HG02678 (cell line): ENCODE measurements at regions not wholly inside any gene's neighbourhood (a gene's known extent, or its start where the extent isn't known, plus 50 kb on each side); places are given as distances from the start of the nearest gene placed in this dataset.
"Not testable (repeated sequence)": the region's sequence is repeated elsewhere in the genome, so short reads cannot be mapped to it uniquely, and the experiment has no call there.

Experiments used
- ATAC-seq: cut with Tn5 transposase; IDR thresholded peaks from one replicate; pipeline ENCODE4 v1.9.1; 2021; ENCODE audit warnings: mild to moderate bottlenecking, moderate library complexity; ENCODE audit not compliant: unreplicated experiment

DNA sequence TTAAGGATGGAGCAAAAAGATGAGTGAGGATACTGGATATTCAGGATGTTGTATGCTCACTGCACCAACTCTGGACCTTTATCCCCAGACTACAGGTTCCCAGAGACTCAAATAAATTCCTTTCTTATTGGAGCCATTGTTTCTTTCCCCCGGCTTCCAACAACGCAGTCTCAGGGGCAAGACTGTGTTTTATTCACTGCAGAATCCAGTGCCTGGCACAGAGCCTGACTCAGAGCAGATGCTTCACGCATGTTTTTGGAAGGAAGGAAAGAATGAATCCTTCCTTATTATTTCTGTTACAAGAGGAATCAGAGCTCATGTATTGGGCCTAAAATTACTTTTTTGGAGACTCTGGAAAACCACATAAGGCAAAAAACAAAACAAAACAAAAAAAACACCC, 96.0 kb upstream of the VGLL4 start:
- no peak for ATAC-seq

GRCh38 chr3:11739123-11739522, 95.4 kb upstream of the VGLL4 start:
- no peak for ATAC-seq

DNA sequence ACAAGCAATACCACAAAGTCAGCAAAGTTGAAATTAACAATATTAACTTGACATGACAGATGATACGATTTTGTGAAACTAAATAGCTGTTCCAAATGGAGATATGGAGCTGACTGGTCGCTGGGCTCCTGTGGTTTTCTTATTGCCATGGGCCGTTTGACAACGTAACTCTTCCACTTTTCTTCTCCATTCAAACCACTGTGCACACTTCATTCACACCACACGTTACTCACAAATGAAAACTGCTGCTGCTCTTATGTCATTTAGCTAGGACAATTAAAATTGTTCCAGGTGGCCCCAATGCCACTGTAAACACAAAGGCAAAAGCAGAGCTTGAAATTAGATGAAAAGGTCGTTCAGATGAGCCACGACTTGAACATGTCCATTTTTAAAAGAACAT, 94.0 kb upstream of the VGLL4 start:
- ATAC-seq: no peak

- no peak for ATAC-seq
Observed at GRCh38 chr3:11736136-11736833, 92.6 kb upstream of the VGLL4 start.

GRCh38 chr3:11735638-11736037, 91.9 kb upstream of the VGLL4 start:
- ATAC-seq: no peak

- ATAC-seq: not testable (repeated sequence)
Observed at GRCh38 chr3:11735111-11735510, 91.4 kb upstream of the VGLL4 start.

DNA sequence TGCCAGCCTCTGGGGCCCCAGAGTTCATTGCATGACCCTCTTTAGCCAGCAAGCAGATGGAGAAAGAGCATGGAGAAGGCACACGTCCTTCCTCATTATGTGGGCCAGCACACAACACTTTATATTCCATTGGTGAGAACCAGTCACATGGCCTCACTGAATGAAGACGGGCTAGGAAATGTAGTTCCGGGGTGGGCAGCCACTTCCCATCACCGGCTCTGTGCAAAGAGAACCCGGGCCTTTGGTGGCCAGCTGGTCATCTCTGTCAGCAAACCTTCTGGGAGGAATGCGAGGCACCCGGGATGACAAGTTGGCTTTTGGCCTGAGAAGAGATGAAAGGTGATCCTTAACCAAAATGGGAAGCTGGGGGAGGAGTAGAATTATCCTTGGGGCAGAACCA, 90.2 kb upstream of the VGLL4 start:
- ATAC-seq: no peak

GRCh38 chr3:11727207-11727606, 83.5 kb upstream of the VGLL4 start:
- ATAC-seq: no peak

DNA sequence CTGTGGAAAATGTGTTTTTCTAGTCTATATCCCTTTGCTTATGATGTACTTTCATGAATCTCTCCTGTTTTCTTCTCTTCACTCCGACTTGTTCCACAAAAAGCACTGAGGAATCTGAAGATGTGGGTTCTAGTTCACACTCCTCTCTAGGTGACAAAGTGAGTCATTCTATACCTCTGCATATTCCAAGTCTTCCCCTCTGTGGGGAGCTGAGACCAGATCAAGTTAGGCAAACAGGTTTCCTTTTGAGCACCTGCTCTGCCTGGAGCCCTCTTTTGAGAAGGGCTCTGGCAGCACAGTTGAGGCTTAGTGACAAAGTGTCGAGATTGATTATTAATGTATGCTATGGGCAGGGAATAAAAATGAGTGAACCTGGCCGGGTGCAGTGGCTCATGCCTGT, 82.4 kb upstream of the VGLL4 start:
- ATAC-seq: no peak

DNA sequence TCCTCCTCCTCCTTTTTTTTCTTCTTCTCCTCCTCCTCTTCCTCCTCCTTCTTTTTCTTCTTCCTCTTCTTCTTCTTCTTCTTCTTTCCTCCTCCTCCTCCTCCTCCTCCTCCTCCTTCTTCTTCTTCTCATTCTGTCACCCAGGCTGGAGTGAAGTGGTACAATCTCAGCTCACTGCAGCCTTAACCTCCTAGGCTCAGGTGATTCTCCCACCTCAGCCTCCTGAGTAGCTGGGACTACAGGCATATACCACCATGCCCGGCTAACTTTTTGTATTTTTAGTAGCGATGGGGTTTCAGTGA, 81.6 kb upstream of the VGLL4 start:
- ATAC-seq: not testable (repeated sequence)

GRCh38 chr3:11724615-11725339, 81.1 kb upstream of the VGLL4 start:
- ATAC-seq: no peak

- ATAC-seq: no peak
Observed at GRCh38 chr3:11721479-11721878, 77.8 kb upstream of the VGLL4 start.

DNA sequence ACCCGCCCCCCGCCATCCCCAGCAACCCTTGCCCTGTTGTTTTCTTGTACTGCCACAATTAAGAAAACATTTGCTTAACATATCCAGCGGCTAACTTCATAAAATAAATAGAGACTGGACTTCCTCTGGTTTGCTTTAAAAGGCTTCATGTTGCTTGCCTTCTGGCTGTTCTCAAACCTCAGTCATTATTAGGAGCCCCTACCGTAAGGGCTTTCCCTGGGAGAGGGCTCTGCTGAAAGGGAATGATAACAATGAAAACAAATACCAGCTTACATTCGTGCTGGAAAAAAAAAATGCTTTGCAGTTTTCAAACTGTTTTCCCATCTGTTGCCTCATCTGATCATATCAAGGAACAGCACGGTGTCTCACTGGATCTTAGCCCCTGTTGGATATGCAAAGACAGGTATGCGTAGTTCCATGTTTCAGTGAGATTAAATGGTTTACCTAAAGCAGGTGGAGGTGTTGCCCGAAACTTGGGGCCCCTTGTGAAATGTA, 77.2 kb upstream of the VGLL4 start:
- no peak for ATAC-seq

- ATAC-seq: no peak
Observed at GRCh38 chr3:11720304-11720898, 76.7 kb upstream of the VGLL4 start.

- ATAC-seq: peak; percentile 61
Observed at GRCh38 chr3:11719406-11720303, 75.9 kb upstream of the VGLL4 start.

DNA sequence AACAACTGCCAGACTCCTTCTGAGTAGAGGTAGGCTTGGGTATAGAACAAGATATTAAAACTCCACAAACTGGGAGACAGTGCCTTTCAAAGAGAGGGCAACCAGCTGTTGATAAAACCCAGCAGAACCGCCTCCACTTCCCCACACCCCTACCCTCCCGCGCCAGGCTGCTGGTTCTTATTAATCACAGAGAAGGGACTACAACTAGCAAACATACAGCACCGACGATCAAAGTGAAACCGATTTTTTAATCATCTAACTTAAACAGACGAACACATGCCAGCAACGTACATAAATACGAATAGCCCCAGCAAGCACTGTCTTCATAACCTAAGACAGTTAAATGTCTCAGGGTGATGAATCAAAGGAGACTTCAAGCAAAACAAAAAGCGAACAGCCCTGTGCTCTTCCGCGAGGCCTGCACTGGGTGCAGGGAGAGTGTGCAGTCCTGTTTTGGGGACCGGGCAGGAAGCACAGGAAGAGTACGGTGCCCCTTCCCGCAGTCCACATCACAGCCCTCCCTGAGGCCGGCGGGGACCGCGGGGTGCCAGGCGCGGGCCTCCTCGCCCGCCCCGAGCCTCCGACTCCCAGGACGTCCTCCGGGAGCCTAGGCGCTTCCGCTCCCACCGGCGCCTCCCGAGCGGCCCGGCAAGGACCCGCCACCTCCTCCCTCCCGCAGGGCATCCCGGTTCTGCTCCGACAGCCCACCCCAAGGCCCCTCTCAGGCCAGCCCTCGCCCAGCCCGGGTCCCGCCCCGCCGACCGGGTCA, 75.1 kb upstream of the VGLL4 start:
- peak; percentile 37 for ATAC-seq

GRCh38 chr3:11717768-11718636, 74.3 kb upstream of the VGLL4 start:
- peak; percentile 5 for ATAC-seq

- no peak for ATAC-seq
Observed at GRCh38 chr3:11717301-11717700, 73.6 kb upstream of the VGLL4 start.

DNA sequence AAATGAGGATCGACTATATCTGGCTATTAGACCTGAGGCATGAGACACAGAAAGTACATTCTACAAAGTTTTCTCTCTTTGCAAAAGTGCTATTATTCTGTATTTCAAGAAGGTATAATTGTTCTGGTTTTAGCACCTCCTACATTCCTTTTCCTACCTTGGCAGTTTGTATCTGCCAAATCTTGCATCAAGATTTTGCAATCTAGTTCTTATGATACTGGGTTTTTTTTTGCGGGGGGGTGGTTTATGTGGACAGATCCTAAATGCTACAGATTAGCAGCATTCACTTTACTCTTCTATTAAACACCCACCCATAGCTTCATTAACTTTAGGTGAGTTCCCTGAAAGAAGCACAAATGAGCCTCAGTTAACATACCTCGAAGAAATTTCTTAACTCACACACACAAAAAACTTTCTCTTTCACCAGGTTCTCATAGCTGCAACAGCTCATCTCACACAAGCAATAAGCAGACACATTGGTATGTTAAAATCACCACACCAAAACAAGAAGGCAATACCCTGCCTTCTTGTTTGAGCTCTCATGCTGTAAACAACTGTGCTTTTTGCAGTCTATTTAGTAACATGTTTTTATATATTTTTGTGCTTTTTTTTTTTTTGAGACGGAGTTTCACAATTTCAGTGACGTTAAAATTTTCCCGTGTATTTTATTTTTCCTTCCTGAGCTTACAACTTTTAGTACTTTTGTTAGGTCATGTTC, 73.0 kb upstream of the VGLL4 start:
- ATAC-seq: no peak
